ENCODE measurements at regions not wholly inside any gene's neighbourhood (a gene's known extent, or its start where the extent isn't known, plus 50 kb on each side); places are given as distances from the start of the nearest gene placed in this dataset.
A peak's percentile ranks its signal among the peaks of the same experiment; 100 is the strongest.

DNA sequence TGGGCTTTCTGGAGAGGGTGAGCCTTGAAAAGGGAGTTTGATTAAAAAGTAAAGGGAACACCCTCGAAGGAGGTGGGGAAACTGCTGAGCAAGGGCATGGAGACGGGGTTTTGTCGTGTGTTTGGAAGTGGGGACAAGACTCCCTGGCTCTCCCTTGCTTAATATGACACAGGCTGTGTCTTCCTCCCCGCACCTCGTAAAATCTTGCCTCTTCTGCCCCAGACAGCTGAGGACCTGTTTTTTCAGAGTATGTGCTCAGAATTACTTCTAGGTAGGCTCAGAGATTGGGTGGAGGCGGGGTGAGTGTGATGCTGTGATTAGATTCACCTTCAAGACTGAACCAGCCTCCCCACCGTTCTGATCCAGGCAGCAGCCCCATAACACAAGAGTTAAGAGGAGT lies 244.4 kb upstream of the TLE3 start:
- DNase-seq, result no peak

DNA sequence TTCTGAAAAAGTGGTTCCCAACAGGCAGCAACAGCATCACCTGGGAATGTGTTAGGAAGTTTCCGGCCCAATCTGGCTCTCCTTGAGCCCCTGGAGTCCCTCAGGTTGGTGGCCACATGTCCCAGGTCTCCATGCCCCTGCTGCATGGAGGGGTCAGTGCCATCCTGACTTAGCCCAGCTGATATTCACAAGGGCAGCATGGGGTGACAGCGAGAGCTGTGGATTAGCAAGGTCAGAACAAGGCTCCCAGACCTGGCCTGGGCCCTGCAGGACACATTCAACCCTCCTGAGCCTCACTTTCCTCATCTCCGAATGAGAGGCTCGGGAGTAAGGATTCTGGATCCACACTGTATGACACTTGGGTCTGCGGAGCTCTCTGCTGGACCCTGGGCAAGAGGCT lies 243.8 kb upstream of the TLE3 start:
- no peak for DNase-seq

DNA sequence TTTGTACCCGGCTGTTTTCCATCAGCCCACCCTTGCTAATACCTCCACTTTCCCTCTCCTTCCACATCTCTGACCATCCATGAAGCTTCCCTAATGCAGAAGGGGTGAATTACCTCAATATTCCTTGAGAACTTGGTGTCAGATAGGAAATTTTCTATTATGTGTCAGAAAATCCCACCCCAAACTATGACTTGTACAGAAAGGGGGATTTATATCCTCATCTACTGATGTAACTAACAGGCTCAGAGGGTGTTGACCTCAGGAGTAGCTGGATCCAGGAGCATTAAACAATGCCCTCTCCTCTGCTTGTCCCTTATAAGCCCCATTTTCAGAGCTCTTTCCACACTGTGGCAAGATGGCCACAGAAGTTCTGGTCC lies 242.8 kb upstream of the TLE3 start:
- peak in 1 of 3 experiments; percentile 54 for DNase-seq

DNA sequence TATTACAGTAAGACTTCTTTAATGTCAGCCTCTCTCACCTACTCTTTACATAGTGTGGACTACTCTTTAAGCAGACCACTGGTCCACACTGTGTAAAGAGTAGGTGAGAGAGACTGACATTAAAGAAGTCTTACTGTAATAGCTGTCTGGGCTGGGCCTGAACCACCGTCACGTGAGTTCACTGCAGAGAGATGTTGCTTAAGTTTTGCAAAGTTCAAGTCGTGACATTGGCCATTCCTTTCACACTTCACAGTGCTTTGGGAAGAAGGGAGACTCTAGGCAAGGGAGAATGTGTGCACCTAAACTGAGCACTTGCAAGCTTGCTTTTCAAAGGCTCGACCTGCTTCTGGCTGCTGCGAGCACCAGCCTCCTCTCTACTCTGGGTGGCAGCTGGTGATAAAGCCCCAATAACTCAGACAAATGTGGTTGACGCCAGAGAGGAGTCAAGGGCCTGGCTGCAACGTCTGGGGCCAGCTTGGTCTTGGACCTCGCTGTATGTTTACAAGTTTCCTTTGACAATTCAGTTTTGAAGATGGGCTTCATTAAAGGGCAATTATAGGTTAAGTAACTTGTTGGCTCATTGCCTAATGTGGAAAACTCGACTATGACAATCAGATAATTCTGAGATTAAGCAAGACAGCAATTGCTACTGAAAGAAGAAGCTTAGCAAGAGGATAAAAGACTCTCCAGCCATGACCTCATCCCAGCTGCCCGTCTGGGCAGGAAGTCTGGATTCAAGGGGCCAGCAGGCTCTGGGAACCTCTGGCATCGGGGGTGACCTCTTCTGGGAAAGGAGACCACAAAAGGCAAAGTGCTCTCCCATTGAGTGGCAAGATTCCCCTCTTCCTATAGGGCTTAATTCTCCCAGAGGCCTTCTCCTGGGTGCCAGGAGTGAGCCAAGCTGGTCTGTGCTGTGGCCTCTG lies 242.1 kb upstream of the TLE3 start:
- DNase-seq, result peak; percentile 57 to 94 (median 75)

DNA sequence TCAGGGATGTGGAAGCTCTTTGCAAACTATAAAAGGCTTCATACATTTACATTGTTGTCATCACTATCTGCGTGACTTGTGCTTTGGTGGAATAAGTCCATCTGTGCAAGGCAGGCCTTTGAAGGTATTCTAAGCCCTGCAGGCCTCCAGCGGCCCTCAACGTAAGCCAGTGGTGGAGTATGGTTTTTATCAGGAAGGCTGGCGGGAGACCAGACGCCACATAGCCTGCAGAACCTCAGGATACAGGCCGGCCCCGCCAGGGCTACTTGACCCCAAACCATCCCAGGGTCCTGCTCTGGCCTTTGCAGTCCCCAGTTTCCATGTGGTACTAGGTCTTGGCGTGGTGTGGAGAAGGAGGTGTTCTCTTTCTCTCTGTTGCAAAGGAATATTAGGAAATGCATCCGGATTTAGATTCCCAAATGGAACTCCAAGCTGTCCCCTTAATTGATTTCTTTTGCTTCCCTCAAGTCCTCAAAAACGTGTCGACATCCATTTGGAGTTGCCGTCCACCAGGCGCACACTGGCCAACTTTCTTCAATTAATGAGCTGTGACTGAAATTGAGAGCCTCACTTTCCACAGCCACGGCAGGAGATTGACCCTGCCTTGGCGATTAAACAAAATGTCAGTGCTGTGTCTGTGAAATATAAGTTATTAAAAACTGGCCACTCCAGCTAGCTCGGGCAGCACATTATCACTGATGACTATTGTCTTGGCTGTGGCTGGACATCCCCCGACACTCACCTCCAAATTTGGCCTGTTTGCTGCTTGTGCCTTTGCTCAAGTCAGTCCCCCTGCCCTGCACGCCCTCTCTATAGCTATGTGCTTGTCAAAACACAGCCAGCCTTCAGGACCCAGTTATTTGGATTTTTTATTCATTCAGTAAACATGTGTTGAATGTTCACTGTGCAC lies 239.8 kb upstream of the TLE3 start:
- DNase-seq, result no peak

DNA sequence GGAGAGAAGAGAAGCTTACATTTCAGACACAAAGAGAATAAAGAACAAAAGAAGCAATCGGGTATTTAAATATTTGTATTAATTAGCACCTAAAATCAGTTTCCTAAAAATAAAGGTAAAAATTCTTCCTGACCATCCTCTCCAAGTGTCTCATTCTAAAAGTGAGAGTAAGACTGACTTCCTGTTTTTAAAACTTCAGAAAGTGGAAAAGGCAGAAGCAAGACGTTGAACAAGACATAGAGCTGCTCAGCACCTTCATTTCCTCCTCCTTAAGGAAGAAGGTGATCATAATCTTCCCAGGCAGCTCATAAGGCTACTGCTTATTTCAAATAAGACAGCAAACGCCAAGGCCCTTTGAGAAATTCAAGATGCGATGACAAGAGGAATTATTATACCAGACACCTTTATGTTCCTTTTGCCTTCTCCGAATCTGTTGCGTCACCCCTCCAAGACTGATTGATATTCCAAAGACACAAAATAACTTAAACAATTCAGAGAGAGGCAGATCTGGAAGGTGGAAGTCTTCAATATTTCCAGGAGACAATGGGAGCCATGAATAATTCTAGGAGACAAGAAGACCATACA lies 238.8 kb upstream of the TLE3 start:
- no peak for DNase-seq

DNA sequence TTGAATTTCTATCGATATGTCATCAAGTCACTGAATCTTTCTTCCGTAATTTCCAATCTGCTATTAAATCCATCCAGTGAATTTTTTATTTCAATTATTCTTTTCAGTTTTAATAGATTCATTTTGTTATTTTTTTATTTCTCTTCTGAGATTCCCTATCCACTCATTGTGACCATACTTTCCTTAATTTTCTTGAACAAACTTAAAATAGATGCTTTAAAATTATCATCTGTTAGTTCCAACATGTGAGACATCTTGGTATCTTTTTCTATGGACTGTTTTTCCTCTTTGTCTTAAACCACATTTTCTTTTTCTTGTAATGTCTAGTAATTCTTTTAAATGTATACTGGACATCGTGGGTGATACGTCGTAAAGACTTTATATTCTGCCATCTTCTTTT lies 236.6 kb upstream of the TLE3 start:
- no peak for DNase-seq

DNA sequence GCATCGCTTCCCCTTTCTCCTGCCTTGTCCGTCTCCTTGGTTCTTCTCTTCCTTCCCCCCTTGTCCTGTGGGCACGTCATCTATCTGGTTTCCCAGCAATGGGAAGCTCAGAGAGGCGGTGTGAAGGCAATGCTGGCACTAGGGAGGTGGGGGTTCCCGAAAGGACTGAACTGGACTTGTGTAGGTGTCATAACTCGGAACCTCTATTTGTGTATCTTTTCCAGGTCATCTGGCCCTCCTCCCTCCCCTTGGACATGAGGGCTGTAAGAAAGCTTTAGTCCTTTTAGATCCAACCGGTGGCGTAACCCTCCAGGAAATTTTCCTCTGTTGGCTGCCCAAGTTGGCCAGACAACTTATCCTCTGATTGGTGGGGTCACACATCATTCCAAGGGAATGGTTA lies 231.5 kb upstream of the TLE3 start:
- no peak for DNase-seq

DNA sequence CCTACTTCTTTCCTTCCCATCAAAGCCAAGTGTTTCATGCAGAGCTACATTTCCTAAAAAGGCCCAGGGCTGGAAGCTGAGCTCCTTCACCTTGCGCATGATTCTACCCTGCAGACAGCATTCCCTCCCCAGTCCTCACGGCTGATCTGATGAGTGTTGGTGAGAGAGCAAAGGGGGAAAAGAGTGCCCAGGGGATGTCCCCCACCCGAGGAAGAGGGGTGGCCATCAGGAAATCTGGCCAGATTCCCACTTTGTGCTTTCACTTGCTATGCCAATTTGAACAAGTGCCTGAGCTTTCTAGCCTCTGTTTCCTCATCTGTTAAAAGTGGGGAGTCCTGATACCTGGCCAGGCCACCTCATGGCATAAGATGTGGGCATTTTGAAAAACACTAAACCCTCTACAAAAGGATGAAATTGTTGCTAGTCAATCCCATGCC lies 231.0 kb upstream of the TLE3 start:
- no peak for DNase-seq

DNA sequence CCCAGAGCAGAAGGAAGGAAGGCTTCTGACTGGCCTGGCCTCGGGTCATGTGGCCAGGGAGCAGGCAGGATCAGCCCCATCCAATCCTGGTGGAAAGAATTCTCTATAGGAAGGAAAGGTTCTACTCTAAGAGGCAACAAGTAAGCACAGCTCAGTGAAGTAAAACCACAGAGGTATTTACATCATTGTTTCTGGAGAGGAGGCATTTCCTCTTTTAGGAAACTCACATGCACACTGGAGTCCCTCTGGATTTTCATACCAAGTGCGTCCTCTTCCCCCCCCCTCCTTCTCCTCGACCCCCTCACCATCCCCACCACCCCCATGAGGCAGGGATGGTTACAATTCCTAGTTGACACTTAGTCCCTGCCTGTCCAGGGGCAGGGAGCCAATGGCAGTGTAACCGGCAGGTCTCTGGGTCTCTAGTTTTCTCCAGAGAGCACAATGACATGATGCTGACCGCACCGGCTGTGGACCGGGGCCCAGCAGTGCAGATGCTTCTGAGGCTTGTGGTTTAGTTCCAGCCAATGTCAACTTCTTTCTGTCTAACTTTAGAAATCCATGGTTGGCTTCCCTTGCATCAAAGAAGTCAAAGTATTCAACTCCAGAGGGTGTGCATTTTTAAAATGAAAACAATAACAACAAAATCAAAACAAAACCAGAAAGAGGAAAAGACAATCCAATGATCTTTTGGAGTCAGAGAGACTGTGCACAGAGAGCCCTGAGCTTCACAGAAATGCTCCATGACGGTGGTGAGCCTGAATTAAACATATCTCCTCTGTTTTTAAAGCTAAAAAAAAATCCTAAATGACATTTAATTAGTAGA lies 230.3 kb upstream of the TLE3 start:
- no peak for DNase-seq

DNA sequence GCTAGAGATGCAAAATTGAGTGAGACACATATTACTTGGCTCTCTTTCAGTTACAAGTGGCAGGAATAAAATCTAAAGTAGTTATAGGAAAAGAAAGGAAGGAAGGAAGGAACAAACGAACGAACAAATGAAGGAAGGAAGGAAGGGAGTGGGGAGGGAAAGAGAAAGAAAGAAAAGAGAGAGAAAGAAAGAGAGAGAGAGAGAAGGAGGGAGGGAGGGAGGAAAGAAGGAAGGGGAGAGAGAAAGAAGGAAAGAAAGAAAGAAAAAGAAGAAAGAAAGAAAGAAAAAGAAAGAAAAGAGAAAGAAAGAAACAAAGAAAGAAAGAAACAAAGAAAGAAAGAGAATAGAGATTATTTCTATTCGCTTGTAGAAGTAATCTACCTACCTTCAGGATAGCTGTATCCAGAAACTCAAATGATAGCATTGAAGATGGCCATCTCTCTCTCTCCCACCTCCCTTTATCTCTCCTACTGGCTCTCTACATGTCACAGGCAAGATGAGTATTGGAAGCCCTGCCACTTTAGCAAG lies 229.7 kb upstream of the TLE3 start:
- no peak for DNase-seq

DNA sequence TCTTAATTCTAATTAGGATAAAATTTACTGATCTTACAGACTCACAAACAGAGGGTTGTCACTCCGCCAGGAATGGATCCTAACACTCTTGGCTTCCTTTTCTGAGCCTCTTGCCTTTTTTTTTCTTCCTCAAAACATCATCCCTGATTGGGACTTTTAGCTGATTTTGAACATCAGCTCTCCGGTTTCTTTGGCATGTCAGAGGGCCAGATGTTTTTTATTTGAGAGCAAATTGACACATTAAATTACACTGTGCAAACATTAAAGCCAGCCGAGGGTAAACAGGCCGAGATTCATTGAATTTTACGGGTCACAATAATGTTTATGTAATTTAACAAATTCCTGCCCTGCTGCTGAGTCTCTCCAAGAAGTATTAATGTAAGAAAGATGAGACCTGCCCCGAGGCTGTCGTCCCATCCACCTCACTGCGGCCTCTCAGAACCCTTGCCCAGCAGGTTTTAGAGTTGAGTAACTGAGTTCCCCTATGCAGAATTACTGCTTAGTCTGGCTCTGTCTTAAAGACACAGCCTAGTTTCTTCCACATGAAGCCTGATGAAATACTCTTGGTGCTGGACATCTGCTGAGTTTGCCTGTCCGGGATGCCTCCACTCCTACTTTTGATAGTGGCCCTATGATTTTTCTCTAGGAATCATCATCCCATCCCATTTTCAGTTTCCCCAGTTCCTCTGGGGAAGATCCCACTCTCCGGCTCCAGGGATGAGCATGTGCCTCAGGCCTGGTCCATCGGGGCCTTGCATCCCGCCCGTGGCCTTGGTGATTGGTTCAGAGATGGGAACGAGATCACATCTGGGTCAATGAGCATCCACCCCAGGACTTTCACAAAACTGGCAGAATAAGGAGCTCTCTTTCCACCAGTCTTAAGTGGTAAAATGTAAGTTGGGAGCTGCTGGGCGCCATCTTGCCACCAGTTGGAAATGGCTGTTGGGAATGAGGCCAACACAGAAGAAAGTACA lies 226.6 kb upstream of the TLE3 start:
- peak in 2 of 3 experiments; percentile 50 to 72 for DNase-seq

DNA sequence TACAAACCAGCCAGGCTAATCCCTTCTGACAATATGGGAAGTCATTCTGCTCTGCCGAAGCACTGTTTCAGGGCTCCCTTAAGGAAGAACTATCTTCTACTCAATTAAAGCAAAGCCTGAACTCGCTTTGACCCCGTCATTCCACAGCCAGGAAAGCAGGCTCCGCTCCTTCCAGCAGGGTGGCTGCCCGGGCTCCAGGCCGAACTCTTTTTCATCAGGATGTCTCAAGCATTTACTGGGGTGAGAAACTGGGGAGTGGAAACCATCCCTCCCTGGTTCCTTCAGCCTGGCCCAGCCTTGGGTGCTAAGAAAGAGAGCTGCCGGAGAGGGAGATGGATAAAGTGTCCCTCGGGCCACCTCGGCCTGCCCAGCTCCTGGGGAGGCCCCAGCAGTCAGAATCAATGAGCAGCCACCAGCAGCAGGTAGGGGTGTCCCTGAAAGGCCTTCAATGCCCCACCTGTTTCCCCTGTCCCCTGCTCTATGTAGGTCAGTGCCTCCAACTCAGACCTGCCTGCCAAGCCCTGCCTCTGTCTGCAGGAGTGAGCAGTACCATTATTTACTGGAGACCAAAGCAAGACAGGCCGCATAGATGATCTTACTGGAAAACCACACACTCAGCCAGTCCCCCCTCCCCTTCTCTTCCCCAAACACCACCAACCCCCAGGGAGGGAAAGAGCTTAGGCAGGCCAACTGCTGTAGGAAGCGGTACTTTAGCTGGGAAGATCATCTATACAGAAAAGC lies 225.6 kb upstream of the TLE3 start:
- peak; percentile 36 to 72 (median 46) for DNase-seq

DNA sequence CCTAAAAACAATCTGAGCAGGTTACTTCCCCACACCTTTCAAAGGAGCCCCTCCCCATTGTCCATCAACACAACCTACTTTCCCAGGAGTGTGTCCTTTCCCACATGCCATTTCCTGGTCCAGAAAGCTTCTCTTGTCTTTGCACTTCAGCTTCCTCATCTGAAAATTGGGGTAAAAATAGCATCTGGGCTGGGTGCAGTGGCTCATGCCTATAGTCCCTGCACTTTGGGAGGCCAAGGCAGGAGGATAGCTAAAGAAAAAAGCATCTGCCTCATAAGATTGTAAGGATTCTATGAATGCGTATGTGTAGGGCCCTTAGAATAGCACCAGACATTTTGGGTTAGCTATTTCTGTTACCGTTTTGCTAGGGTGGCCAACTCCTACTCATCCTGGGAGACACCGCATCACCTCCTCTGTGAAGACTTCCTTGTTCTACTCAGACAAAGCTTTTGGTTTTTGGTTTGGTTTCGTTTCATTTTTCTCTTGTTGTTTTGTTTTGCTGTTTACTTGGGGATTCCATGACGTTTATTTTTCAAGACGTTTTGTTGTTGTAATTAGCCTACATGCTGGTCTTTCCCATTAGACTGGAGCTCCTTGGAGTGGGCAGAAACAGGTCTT lies 224.4 kb upstream of the TLE3 start:
- DNase-seq, result no peak

DNA sequence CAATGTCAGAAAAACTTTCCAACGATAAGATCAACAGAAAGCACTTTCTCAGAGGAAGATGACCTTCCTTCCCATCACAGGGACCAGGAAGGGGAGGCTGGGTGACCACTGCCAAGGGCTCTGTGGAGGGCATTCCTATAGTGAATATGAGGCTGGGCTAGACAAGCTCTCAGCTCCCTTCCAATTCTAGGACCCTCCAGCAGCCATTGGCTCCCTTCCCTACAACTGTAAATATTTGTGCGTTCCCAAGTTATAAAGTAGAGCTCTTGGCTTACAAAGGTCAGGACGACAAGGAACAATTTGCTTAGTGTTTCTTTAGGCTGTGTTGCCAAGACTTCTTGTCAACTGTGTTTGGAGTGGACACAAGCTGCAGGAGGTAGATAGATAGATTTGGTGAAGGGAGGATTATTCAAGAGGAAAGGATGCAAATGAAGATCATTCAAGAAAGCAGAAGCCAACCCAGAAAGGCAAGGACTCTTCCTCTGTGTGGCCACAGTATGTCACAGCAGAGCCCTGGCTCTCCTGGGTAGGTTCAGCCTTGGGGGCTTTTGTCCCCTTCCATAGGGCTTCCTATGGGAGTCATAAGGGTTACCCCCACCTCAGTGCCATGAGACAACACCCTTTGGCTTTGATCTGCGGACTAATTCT lies 223.6 kb upstream of the TLE3 start:
- DNase-seq, result no peak

DNA sequence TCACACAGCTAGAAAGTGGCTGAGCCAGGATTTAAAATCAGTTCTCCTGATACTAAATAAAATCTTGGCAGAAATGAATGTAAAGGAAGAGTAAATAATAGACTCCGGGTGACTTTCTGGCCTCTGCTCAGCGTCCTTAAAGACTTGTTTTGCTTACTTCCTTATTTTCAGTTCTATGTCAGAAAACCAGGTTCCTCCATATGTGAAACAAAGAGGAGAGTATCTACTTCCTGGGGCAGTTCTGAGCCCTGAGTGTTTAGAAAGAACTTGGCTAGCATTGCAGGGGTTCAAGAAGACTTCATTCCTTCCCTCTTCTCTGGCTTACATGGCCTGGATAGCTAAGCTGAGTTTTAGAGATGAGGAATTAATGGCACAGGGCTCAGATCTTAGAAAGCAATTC lies 222.8 kb upstream of the TLE3 start:
- DNase-seq, result no peak

DNA sequence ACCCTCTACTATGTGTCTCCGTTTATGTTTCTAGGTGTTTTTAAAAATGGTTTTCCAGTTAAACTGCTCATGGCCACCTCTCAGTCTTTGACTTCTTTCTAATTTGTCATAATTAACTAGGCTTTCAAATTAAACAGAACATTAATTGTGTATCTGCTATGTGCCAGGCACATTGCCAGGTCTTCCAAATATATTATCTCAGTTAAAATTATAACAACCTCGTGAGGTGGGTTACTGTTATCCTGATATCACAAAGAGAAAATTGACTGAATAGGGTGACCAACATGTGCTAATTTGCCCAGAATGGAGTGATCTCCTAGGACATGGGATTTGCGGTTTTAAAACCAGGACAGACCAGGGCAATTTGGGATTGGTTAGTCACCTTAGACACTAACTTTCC lies 222.4 kb upstream of the TLE3 start:
- no peak for DNase-seq

DNA sequence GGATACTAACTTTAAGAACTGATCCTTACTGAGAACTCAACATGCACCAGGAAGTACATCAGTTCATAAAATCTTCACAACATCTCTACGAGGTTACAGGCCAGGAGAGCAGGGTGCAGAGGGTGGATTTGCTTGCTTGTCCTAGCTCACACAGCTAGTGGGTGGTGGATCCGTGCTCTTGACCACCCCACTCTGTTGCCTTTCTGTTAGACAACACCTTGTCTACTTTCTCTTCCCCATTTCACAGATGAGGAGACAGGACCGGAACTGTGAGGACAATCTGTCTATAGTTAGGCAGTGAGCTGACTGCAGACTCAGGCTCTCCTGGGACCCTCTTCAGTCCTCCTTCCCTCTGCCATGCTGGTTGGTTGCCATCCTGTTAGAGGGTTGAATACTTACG lies 221.7 kb upstream of the TLE3 start:
- DNase-seq, result no peak
